MM.1S (cell line): ENCODE measurements at regions not wholly inside any gene's neighbourhood (a gene's known extent, or its start where the extent isn't known, plus 50 kb on each side); places are given as distances from the start of the nearest gene placed in this dataset.

ENCODE experiments used
- CTCF ChIP-seq: fragments of 300-600 bp; sonication (generic); IDR thresholded peaks from 2 replicates; pipeline ENCODE4 v1.5.1; 2016; ENCODE audit warnings: antibody characterized with exemption, low read length, mixed read lengths
- EZH2 ChIP-seq: fragments of 300-600 bp; sonication (generic); optimal IDR thresholded peaks from 2 replicates; pipeline ENCODE3; 2017; ENCODE audit warnings: low read depth, mild to moderate bottlenecking, antibody characterized with exemption, low read length, mixed read lengths
- EZH2phosphoT487 ChIP-seq: fragments of 300-600 bp; sonication (generic); IDR thresholded peaks from 2 replicates; pipeline ENCODE4 v1.6.1; 2018; ENCODE audit warnings: antibody characterized with exemption, low read length

GRCh38 chr2:5995832-5996231 is 303.6 kb downstream of the SOX11 start:
- TF ChIP-seq CTCF (no peak), EZH2phosphoT487 (no peak), EZH2 (no peak)
